K562 (cell line): ENCODE measurements at regions not wholly inside any gene's neighbourhood (a gene's known extent, or its start where the extent isn't known, plus 50 kb on each side); places are given as distances from the start of the nearest gene placed in this dataset.

ENCODE experiments used
- ATAC-seq: fragments of 200-7000 bp; cut with Tn5 transposase; 3 replicates; pipeline ENCODE4 v1.9.1; 2020; ENCODE audit warnings: moderate library complexity
- BruUV-seq: library from RNA; stranded (reverse); fragments of 400-500 nt; replicated peaks from 2 replicates; lab custom pipeline; 2021; lab: Mats Ljungman, UMichigan
- CTCF ChIA-PET: fragments of 300-600 bp; formaldehyde crosslinking; extraction: SDS; loops from one replicate; lab custom pipeline; 2021; ENCODE audit warnings: low intra/inter-chr PET ratio; lab: Yijun Ruan, JAX
- POLR2A ChIA-PET: fragments of 300-600, 350-650 bp; sonication (Branson Sonifier 250); formaldehyde crosslinking; extraction: SDS; loops from one replicate; lab custom pipeline; 2021; ENCODE audit warnings: antibody characterized with exemption, inconsistent platforms; lab: Yijun Ruan, JAX
- DNase-seq, 4 experiments: peaks; one replicate each; pipeline versions ENCODE4 v3.0.0 to v3.0.0-alpha.2; 2011 to 2018; ENCODE audit warnings: low spot score in 3 of 4, mixed read lengths in 3 of 4; ENCODE audit errors: extremely low read depth in 1 of 4
- FAIRE-seq: peaks from 2 replicates; lab custom pipeline; 2011; peaks lifted over from hg19 to GRCh38; lab: Jason Lieb, UNC
- H2AFZ ChIP-seq: 2 replicates; pipeline ENCODE4 v1.6.0; 2011; ENCODE audit warnings: low read depth, low read length, control low read depth, inconsistent platforms
- H3K27ac ChIP-seq: fragments of 200-600 bp; 3 replicates; pipeline ENCODE4 v1.8.0; 2011; ENCODE audit warnings: low read depth, mild to moderate bottlenecking, control low read depth, inconsistent platforms, low read length, moderate library complexity, mixed read lengths; ENCODE audit errors: extremely low read depth
- H3K27me3 ChIP-seq, 2 experiments: fragments of 300-600 bp in 1 of 2; 2 replicates in 1 of 2; 3 replicates in 1 of 2; pipeline versions ENCODE4 v1.6.0 to v1.8.0; 2011; ENCODE audit warnings: inconsistent platforms in 2 of 2, low read length in 2 of 2, mild to moderate bottlenecking in 1 of 2, mixed read lengths in 1 of 2, moderate library complexity in 1 of 2; ENCODE audit not compliant: control insufficient read depth in 2 of 2, insufficient read depth in 2 of 2
- H3K36me3 ChIP-seq: fragments of 300-600 bp; 3 replicates; pipeline ENCODE4 v1.8.0; 2011; ENCODE audit warnings: mild to moderate bottlenecking, low read length, inconsistent platforms; ENCODE audit not compliant: control insufficient read depth, insufficient read depth
- H3K4me1 ChIP-seq, 2 experiments: fragments of 200-600 bp in 1 of 2; replicated peaks in 1 of 2; 2 replicates in 1 of 2; 3 replicates in 1 of 2; pipeline versions ENCODE4 v1.5.1 to v1.8.0; 2011; ENCODE audit warnings: inconsistent platforms in 2 of 2, low read length in 2 of 2, mild to moderate bottlenecking in 1 of 2, mixed read lengths in 1 of 2, moderate library complexity in 1 of 2; ENCODE audit not compliant: control insufficient read depth in 2 of 2, insufficient read depth in 2 of 2
- H3K4me2 ChIP-seq: 2 replicates; pipeline ENCODE4 v1.6.1; 2011; ENCODE audit warnings: low read length, control low read depth, inconsistent platforms, mixed read lengths; ENCODE audit not compliant: insufficient read depth
- H3K4me3 ChIP-seq: fragments of 200-600 bp; sonication (generic), shearing (Covaris generic); 2 replicates; pipeline ENCODE4 v1.5.1; 2016; ENCODE audit warnings: control low read depth, inconsistent platforms
- H3K79me2 ChIP-seq: fragments of 200-600 bp; 3 replicates; pipeline ENCODE4 v1.8.0; 2011; ENCODE audit warnings: low read length, inconsistent platforms; ENCODE audit not compliant: control insufficient read depth, insufficient read depth
- H3K9ac ChIP-seq, 2 experiments: 2 replicates each; pipeline versions ENCODE4 v1.6.0 to v1.6.1; 2011; ENCODE audit warnings: low read depth in 2 of 2, low read length in 2 of 2, control low read depth in 1 of 2, inconsistent platforms in 1 of 2, mild to moderate bottlenecking in 1 of 2, mixed read lengths in 1 of 2; ENCODE audit not compliant: insufficient read depth in 1 of 2
- H3K9me1 ChIP-seq: one replicate; pipeline ENCODE4 v1.6.0; 2011; ENCODE audit warnings: inconsistent platforms, mild to moderate bottlenecking, low read length, moderate library complexity; ENCODE audit not compliant: control insufficient read depth, insufficient read depth
- H3K9me3 ChIP-seq: replicated peaks from 2 replicates; pipeline ENCODE4 v1.5.1; 2011; ENCODE audit warnings: low read depth, low read length, inconsistent platforms; ENCODE audit not compliant: control insufficient read depth, insufficient read depth
- H4K20me1 ChIP-seq: replicated peaks from 2 replicates; pipeline ENCODE4 v1.6.1; 2011; ENCODE audit warnings: low read length, inconsistent platforms, mixed read lengths; ENCODE audit not compliant: control insufficient read depth, insufficient read depth
- BACH1 ChIP-seq: fragments of 200-800 bp; sonication (Bioruptor generic); IDR thresholded peaks from 2 replicates; pipeline ENCODE4 v1.6.1; 2016; ENCODE audit warnings: missing genetic modification characterization, missing compliant biosample characterization
- C11orf30 ChIP-seq: fragments of 450-650 bp; IDR thresholded peaks from 2 replicates; pipeline ENCODE4 v1.6.1; 2016; ENCODE audit warnings: low read depth, mild to moderate bottlenecking
- HNRNPH1 ChIP-seq: fragments of 200-400 bp; formaldehyde crosslinking; optimal IDR thresholded peaks from 2 replicates; pipeline ENCODE3; 2017; ENCODE audit warnings: low read depth, mild to moderate bottlenecking, low read length, moderate library complexity
- LEF1 ChIP-seq: fragments of 450-650 bp; IDR thresholded peaks from 2 replicates; pipeline ENCODE4 v1.6.1; 2016; ENCODE audit warnings: mild to moderate bottlenecking
- MAFF ChIP-seq: IDR thresholded peaks from 2 replicates; pipeline ENCODE4 v1.6.1; 2012; ENCODE audit warnings: low read length, improper control_type of control experiment
- MAFG ChIP-seq: fragments of 450-650 bp; conservative IDR thresholded peaks from 2 replicates; pipeline ENCODE4 v1.6.1; 2016; ENCODE audit warnings: missing genetic modification characterization, missing compliant biosample characterization
- MAFK ChIP-seq: IDR thresholded peaks from 2 replicates; pipeline ENCODE4 v1.6.1; 2011; ENCODE audit warnings: low read length, improper control_type of control experiment
- NFIC ChIP-seq: fragments of 450-650 bp; IDR thresholded peaks from 2 replicates; pipeline ENCODE4 v1.6.1; 2017; ENCODE audit warnings: mild to moderate bottlenecking, inconsistent platforms
- RCOR1 ChIP-seq, 2 experiments: IDR thresholded peaks; 2 replicates each; pipeline ENCODE4 v1.6.1; 2012; ENCODE audit warnings: low read depth in 2 of 2, low read length in 2 of 2, borderline replicate concordance in 1 of 2, improper control_type of control experiment in 1 of 2
- ZNF316 ChIP-seq: fragments of 450-650 bp; IDR thresholded peaks from 2 replicates; pipeline ENCODE4 v1.6.1; 2016
- WGBS: fragments of 100-300 bp; shearing (Covaris generic); methylation state at CpG from one replicate; pipeline ENCODE4 v1.1.6; 2016; ENCODE audit warnings: low coverage, mixed read lengths; ENCODE audit not compliant: insufficient coverage; ENCODE audit errors: missing lambda C conversion rate; 5-methylcytosine and 5-hydroxymethylcytosine counted together
- in situ Hi-C: fragments of 300-500 bp; cut with MboI; formaldehyde crosslinking; loops from 4 replicates; pipeline ENCODE4 v1.15.0; 2018; ENCODE audit warnings: inconsistent platforms, mixed read lengths
- intact Hi-C: fragments of 100-400 bp; cut with micrococcal nuclease; formaldehyde crosslinking; loops from 2 replicates; pipeline ENCODE4 v1.14.2; 2022

- in situ Hi-C loops, result no loop called here
- DNase-seq, result no peak
- WGBS, result 0% methylated on average over 2 of the region's 2 CpGs
- no peak for FAIRE-seq
- Histone ChIP-seq H3K79me2 (no peaks in the 10 kb centered on the region), H3K9ac (no peak overlapping the region), H2AFZ (no peak overlapping the region), H3K4me3 (no peak overlapping the region), H4K20me1 (no peaks in the 10 kb centered on the region), H3K9me1 (no peaks in the 10 kb centered on the region), H3K4me1 (no peaks in the 10 kb centered on the region), H3K36me3 (no peaks in the 10 kb centered on the region), H3K27me3 (no peaks in the 10 kb centered on the region), H3K9me3 (no peaks in the 10 kb centered on the region; the same call in 1 of the 2 replicates), H3K4me2 (no peak overlapping the region), H3K27ac (no peak overlapping the region)
- TF ChIP-seq C11orf30 (0 out of 2 replicates have a peak, but pooled peaks have one; percentile 25), BACH1 (tag) (no peak), MAFK (peak; percentile 13; the same call in 1 of the 2 replicates), LEF1 (no peak), HNRNPH1 (no peak), MAFF (peak; percentile 15; the same call in 1 of the 2 replicates), RCOR1 (IDR thresholded peaks at IDR 0.05; ENCODE audit: borderline replicate concordance in 1 of 2, low read depth in 2 of 2, low read length in 2 of 2) (no peak), NFIC (no peak), MAFG (tag) (peak; percentile 52), ZNF316 (peak; percentile 27; the same call in 1 of the 2 replicates)
- ChIA-PET CTCF (no interaction called here), POLR2A (no interaction called here)
- no peak for ATAC-seq
- intact Hi-C loops, result no loop called here
- BruUV-seq, result no TSS peak
Measured at GRCh38 chr11:37533087-37533486, 935.1 kb upstream of the RAG2 start.
